Sigmoid colon (tissue), 6 donors: ENCODE measurements at regions not wholly inside any gene's neighbourhood (a gene's known extent, or its start where the extent isn't known, plus 50 kb on each side); places are given as distances from the start of the nearest gene placed in this dataset.

Experiments
- DNase-seq: peaks from one replicate; pipeline ENCODE4 v3.0.0-alpha.2; 2019
- H3K27ac ChIP-seq, 4 donors: fragments of 200-600 bp; sonication (generic); one replicate each; pipeline ENCODE4 v1.5.1; 2016 to 2019; ENCODE audit warnings: mild to moderate bottlenecking in 1 of 4
- H3K27me3 ChIP-seq, 3 donors: fragments of 200-600 bp; sonication (generic); one replicate each; pipeline ENCODE4 v1.5.1; 2019; ENCODE audit warnings: mild to moderate bottlenecking in 1 of 3
- H3K36me3 ChIP-seq, 4 donors: fragments of 200-600 bp; sonication (generic); one replicate each; pipeline ENCODE4 v1.5.1; 2016 to 2019
- H3K4me1 ChIP-seq, 4 donors: fragments of 200-600 bp; sonication (generic); one replicate each; pipeline ENCODE4 v1.5.1; 2017 to 2019
- H3K4me3 ChIP-seq, 4 donors: fragments of 200-600 bp; sonication (generic); one replicate each; pipeline ENCODE4 v1.5.1; 2017 to 2019; ENCODE audit warnings: mild to moderate bottlenecking in 2 of 4, moderate library complexity in 1 of 4
- H3K9me3 ChIP-seq, 4 donors: fragments of 200-600 bp in 3 of 4; sonication (generic) in 3 of 4; one replicate each; pipeline versions ENCODE4 v1.5.1 to v1.6.1; 2013 to 2019
- CTCF ChIP-seq, 4 experiments: fragments of 450-650 bp in 3 of 4; fragments of 200-600 bp in 1 of 4; IDR thresholded peaks; one replicate each; pipeline ENCODE4 v1.5.1; 2016 to 2019; ENCODE audit warnings: antibody characterized with exemption in 4 of 4, mild to moderate bottlenecking in 3 of 4, moderate library complexity in 2 of 4
- EP300 ChIP-seq, 4 donors: sonication (generic); formaldehyde crosslinking; IDR thresholded peaks; one replicate each; pipeline ENCODE4 v1.6.1; 2017; ENCODE audit warnings: antibody characterized with exemption in 4 of 4
- POLR2A ChIP-seq, 2 donors: fragments of 450-650 bp; IDR thresholded peaks; one replicate each; pipeline ENCODE4 v1.6.1; 2016; ENCODE audit warnings: antibody characterized with exemption in 2 of 2, mild to moderate bottlenecking in 2 of 2, moderate library complexity in 2 of 2
- POLR2AphosphoS5 ChIP-seq, 4 donors: sonication (generic); formaldehyde crosslinking; IDR thresholded peaks; one replicate each; pipeline ENCODE4 v1.6.1; 2017; ENCODE audit warnings: antibody characterized with exemption in 4 of 4
- WGBS, 2 donors: extraction: QIAGEN DNeasy Blood & Tissue Kit; methylation state at CpG; one replicate each; pipeline ENCODE4 v1.1.7; 2013; 5-methylcytosine and 5-hydroxymethylcytosine counted together
- intact Hi-C: fragments of 100-400 bp; cut with DNase I; formaldehyde crosslinking; loops from one replicate; pipeline ENCODE4 v1.15.1; 2023
- donor health status: healthy with polysubstance abuse.
- donor health status: healthy.

DNA sequence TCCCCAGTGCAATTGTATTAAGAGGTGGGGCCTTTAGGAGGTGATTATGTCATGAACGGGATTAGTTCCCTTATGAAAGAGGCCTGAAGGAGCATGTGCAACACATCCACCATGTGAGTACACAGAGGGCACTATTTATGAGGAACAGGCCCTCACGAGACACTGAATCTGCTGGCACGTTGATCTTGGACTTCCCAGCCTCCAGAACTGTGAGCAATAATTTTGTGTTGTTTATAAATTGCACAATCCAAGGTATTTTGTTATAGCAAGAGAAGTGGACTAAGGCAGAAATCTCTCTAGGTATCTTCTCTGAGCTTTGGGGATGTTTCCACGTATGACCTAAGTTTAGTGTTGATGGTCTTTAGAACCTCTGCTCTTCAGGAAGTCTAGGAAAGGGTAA lies 149.3 kb upstream of the CBLB start:
- H3K36me3 ChIP-seq: no peaks in the 10 kb centered on the region
- H3K4me3 ChIP-seq: no peak overlapping the region
- intact Hi-C loops: no loop called here
- no peaks in the 10 kb centered on the region for H3K4me1 ChIP-seq
- H3K27me3 ChIP-seq: no peaks in the 10 kb centered on the region
- WGBS, 2 donors: 89 to 91% methylated on average over 4 of the region's 4 CpGs
- DNase-seq: no peak
- no peak for TF ChIP-seq CTCF (IDR thresholded peaks at IDR 0.05)
- TF ChIP-seq EP300 (IDR thresholded peaks at IDR 0.05): no peak
- TF ChIP-seq POLR2AphosphoS5 (IDR thresholded peaks at IDR 0.05): no peak
- no peak for TF ChIP-seq POLR2A (IDR thresholded peaks at IDR 0.05)
- H3K9me3 ChIP-seq: no peaks in the 10 kb centered on the region
- H3K27ac ChIP-seq: no peak overlapping the region

DNA sequence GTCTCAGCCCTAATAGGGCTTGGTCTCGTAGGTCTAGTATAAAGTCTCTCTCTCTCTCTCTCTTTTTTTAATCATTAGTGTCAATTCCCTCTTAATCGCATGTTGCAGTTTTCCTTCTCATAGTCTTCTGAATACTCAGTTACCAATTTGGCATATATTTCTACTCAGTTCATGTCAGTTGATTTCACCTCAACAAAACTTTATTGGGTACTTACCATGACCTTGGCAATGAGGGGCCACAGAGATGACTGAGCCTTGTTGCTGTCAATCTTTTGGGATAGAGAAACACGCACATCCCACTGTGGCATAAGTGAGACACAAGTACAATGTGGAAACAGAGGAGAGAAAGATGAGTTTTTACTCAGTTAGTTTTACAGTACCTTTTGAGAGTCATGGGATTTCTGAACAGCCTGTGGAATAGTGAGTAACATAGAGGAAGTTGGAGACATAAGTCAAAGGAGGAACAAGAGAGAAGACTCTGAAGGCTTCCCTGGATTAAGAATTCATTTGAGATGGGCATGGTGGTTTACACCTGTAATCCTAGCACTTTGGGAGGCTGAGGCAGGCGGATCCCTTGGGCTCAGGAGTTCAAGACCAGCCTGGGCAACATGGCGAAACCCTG lies 150.2 kb upstream of the CBLB start:
- DNase-seq: no peak
- Histone ChIP-seq H3K9me3 (no peaks in the 10 kb centered on the region), H3K4me1 (no peaks in the 10 kb centered on the region), H3K27me3 (no peaks in the 10 kb centered on the region), H3K36me3 (no peaks in the 10 kb centered on the region), H3K4me3 (no peak overlapping the region), H3K27ac (no peak overlapping the region)
- WGBS, 2 donors: 96 to 98% methylated on average over 5 of the region's 5 CpGs
- intact Hi-C loops: no loop called here
- TF ChIP-seq CTCF (IDR thresholded peaks at IDR 0.05): no peak
- no peak for TF ChIP-seq POLR2A (IDR thresholded peaks at IDR 0.05)
- no peak for TF ChIP-seq EP300 (IDR thresholded peaks at IDR 0.05)
- no peak for TF ChIP-seq POLR2AphosphoS5 (IDR thresholded peaks at IDR 0.05)

DNA sequence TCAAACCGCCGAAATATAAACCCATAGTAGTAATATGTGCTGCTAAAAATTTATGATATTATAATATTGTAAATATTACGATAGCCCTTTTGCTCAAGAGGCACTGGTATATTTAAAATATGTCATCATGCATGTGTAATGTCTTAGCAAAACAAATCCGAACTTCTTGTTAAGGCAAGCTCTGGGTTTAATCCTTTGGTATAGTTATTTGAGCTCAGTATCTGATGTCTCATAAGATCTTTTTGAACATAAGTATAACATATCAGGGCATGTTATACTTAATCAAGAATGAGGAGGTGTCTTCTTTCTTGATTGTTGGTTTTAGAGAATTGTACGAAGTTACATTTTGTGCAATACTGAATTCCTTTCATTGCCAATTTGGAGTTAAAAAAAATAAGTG lies 154.1 kb upstream of the CBLB start:
- no peak overlapping the region for H3K4me3 ChIP-seq
- TF ChIP-seq EP300 (IDR thresholded peaks at IDR 0.05) (no peak), CTCF (IDR thresholded peaks at IDR 0.05) (no peak), POLR2A (IDR thresholded peaks at IDR 0.05) (no peak), POLR2AphosphoS5 (IDR thresholded peaks at IDR 0.05) (no peak)
- H3K9me3 ChIP-seq: no peaks in the 10 kb centered on the region
- intact Hi-C loops: no loop called here
- 90 to 94% methylated on average over 5 of the region's 5 CpGs for WGBS, 2 donors
- no peak for DNase-seq
- H3K36me3 ChIP-seq: no peaks in the 10 kb centered on the region
- no peaks in the 10 kb centered on the region for H3K27me3 ChIP-seq
- H3K4me1 ChIP-seq: no peaks in the 10 kb centered on the region
- no peak overlapping the region for H3K27ac ChIP-seq

GRCh38 chr3:106025151-106025722 lies 156.4 kb upstream of the CBLB start:
- H3K4me1 ChIP-seq: no peaks in the 10 kb centered on the region
- no peak for DNase-seq
- H3K9me3 ChIP-seq: no peaks in the 10 kb centered on the region
- WGBS, 2 donors: 19 to 64% methylated on average over 4 of the region's 4 CpGs
- H3K36me3 ChIP-seq: no peaks in the 10 kb centered on the region
- H3K4me3 ChIP-seq: no peak overlapping the region
- intact Hi-C loops: no loop called here
- no peaks in the 10 kb centered on the region for H3K27me3 ChIP-seq
- no peak overlapping the region for H3K27ac ChIP-seq
- no peak for TF ChIP-seq POLR2A (IDR thresholded peaks at IDR 0.05)

DNA sequence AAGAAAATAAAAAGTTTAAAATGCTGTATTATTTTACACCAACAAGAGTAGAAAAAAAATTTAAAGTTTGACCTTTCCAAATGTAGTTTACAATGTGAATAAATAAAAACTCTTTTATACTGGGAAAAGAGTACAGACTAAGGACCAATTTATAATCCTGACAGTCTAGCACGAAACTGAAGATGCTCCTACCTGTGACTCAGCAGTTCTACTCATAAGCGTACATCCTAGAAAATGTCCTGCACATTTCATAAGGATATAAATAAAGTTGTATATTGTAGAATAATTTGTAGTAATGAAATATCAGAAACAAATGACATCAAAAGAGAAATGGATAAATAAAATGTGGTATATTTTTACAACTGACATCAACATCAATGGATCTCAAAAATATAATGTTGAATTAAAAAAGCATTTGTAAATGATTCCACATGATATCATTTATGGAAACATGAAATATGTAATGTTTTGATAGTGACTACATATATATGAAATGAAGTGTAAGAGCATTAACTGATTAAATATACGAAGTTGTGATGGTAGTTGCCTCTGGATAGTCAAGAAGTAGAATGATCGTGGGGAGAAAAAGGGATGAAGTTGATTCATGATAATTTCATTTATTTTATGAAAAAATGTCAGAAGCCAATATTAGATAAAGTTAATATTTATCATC lies 161.3 kb upstream of the CBLB start:
- H3K36me3 ChIP-seq: no peaks in the 10 kb centered on the region
- intact Hi-C loops: no loop called here
- no peaks in the 10 kb centered on the region for H3K9me3 ChIP-seq
- no peak for DNase-seq
- no peak overlapping the region for H3K4me3 ChIP-seq
- no peaks in the 10 kb centered on the region for H3K4me1 ChIP-seq
- 94 to 96% methylated on average over 4 of the region's 4 CpGs for WGBS, 2 donors
- H3K27me3 ChIP-seq: no peaks in the 10 kb centered on the region
- no peak for TF ChIP-seq POLR2A (IDR thresholded peaks at IDR 0.05)
- no peak for TF ChIP-seq EP300 (IDR thresholded peaks at IDR 0.05)
- TF ChIP-seq POLR2AphosphoS5 (IDR thresholded peaks at IDR 0.05): no peak
- TF ChIP-seq CTCF (IDR thresholded peaks at IDR 0.05): no peak
- no peak overlapping the region for H3K27ac ChIP-seq
